ENCODE measurements at regions not wholly inside any gene's neighbourhood (a gene's known extent, or its start where the extent isn't known, plus 50 kb on each side); places are given as distances from the start of the nearest gene placed in this dataset.

- Histone ChIP-seq H3K36me3 (no peaks in the 10 kb centered on the region), H3K27me3 (no peaks in the 10 kb centered on the region), H3K9me3 (no peaks in the 10 kb centered on the region), H3K4me1 (no peaks in the 10 kb centered on the region), H3K4me3 (no peak overlapping the region), H3K27ac (no peak overlapping the region)
- no peak for TF ChIP-seq CTCF (IDR thresholded peaks at IDR 0.05)
- TF ChIP-seq EP300 (IDR thresholded peaks at IDR 0.05): no peak
- no peak for TF ChIP-seq POLR2AphosphoS5 (IDR thresholded peaks at IDR 0.05)
- TF ChIP-seq POLR2A (IDR thresholded peaks at IDR 0.05): no peak
- no peak for DNase-seq (ENCODE audit: low spot score in 2 of 2)
Observed at GRCh38 chr7:12136523-12136922, 74.6 kb upstream of the TMEM106B start.

GRCh38 chr7:12137283-12137682 is 73.8 kb upstream of the TMEM106B start:
- Histone ChIP-seq H3K36me3 (no peaks in the 10 kb centered on the region), H3K27ac (no peak overlapping the region), H3K4me3 (no peak overlapping the region), H3K4me1 (no peaks in the 10 kb centered on the region), H3K27me3 (no peaks in the 10 kb centered on the region), H3K9me3 (no peaks in the 10 kb centered on the region)
- no peak for DNase-seq (ENCODE audit: low spot score in 2 of 2)
- WGBS: 78% methylated on average over 1 of the region's 1 CpG
- TF ChIP-seq POLR2AphosphoS5 (IDR thresholded peaks at IDR 0.05) (no peak), CTCF (IDR thresholded peaks at IDR 0.05) (no peak), POLR2A (IDR thresholded peaks at IDR 0.05) (no peak), EP300 (IDR thresholded peaks at IDR 0.05) (no peak)

DNA sequence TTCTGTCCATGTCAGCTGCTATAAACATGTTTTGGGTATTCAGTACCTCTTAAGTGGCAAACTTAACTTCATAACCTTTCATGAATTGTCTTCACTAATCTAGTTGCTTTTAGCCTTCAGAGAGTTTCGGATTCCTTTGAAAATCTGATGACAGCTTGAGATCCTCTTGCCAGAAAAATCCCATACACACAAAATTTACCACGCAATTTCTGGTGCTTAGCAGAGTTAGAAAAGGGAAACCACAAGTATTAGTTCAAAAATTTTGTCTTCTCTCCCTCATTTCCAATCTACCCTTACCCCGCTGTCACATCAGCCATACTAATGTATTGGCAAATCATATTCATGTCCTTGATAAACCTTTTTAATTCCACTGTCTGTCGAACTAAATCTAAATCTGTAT is 72.7 kb upstream of the TMEM106B start:
- Histone ChIP-seq H3K27me3 (no peaks in the 10 kb centered on the region), H3K9me3 (no peaks in the 10 kb centered on the region), H3K36me3 (no peaks in the 10 kb centered on the region), H3K4me1 (no peaks in the 10 kb centered on the region), H3K27ac (no peak overlapping the region), H3K4me3 (no peak overlapping the region)
- TF ChIP-seq CTCF (IDR thresholded peaks at IDR 0.05) (no peak), EP300 (IDR thresholded peaks at IDR 0.05) (no peak), POLR2A (IDR thresholded peaks at IDR 0.05) (no peak), POLR2AphosphoS5 (IDR thresholded peaks at IDR 0.05) (no peak)
- DNase-seq (ENCODE audit: low spot score in 2 of 2): no peak
- 77% methylated on average over 4 of the region's 4 CpGs for WGBS

DNA sequence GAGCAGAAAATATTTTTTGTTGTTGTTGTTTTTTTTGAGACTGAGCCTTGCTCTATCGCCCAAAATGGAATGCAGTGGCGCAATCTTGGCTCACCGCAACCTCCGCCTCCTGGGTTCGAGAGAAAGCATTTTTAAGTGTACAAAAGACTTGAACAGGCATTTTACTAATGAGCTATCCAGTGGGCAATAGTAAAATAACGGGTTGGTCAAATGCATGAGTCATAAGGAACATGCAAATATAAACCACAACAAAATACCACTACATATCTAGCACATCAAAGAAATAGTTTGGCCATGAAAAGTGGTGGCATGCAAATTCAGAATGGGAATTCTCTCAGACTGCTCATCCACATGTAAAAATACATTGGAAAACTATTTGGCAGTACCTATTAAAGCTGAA is 71.7 kb upstream of the TMEM106B start:
- Histone ChIP-seq H3K4me1 (no peaks in the 10 kb centered on the region), H3K9me3 (no peaks in the 10 kb centered on the region), H3K27me3 (no peaks in the 10 kb centered on the region), H3K36me3 (no peaks in the 10 kb centered on the region), H3K4me3 (no peak overlapping the region), H3K27ac (no peak overlapping the region)
- WGBS: 81% methylated on average over 6 of the region's 6 CpGs
- TF ChIP-seq POLR2AphosphoS5 (IDR thresholded peaks at IDR 0.05) (no peak), CTCF (IDR thresholded peaks at IDR 0.05) (no peak), POLR2A (IDR thresholded peaks at IDR 0.05) (no peak), EP300 (IDR thresholded peaks at IDR 0.05) (no peak)
- DNase-seq (ENCODE audit: low spot score in 2 of 2): no peak

DNA sequence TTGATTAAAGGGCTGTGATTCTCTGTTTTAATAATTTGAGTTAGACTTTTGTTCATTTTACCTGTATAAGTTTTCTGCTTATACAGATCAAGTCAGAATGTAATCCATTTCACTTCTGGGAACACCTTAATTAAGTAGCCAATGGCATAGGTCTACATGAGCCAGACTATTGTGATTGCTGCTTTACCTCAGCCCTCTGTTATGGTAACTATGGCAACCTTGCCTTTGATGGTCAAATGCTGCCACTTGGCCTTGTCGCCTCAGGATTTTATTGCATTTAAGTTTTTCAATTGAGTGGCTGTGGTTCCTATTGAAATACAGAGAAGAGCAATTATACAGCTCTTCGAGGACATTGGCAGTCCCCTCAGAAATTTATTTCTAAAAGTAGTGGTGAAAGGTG is 64.3 kb upstream of the TMEM106B start:
- whole genome bisulfite sequencing: 53% methylated on average over 2 of the region's 2 CpGs
- Histone ChIP-seq H3K36me3 (no peaks in the 10 kb centered on the region), H3K4me1 (no peaks in the 10 kb centered on the region), H3K9me3 (no peaks in the 10 kb centered on the region), H3K27me3 (no peaks in the 10 kb centered on the region), H3K4me3 (no peak overlapping the region), H3K27ac (no peak overlapping the region)
- no peak for DNase-seq (ENCODE audit: low spot score in 2 of 2)
- no peak for TF ChIP-seq POLR2AphosphoS5 (IDR thresholded peaks at IDR 0.05)
- no peak for TF ChIP-seq CTCF (IDR thresholded peaks at IDR 0.05)
- TF ChIP-seq POLR2A (IDR thresholded peaks at IDR 0.05): no peak
- TF ChIP-seq EP300 (IDR thresholded peaks at IDR 0.05): no peak
